Choroid plexus epithelial cell (primary cell): ENCODE measurements at regions not wholly inside any gene's neighbourhood (a gene's known extent, or its start where the extent isn't known, plus 50 kb on each side); places are given as distances from the start of the nearest gene placed in this dataset.

Source experiments
- DNase-seq: peaks from one replicate; pipeline ENCODE4 v3.0.0-alpha.2; 2010; ENCODE audit warnings: low read depth
- H3K4me3 ChIP-seq: 2 replicates; pipeline ENCODE4 v1.5.1; 2011; ENCODE audit warnings: low read depth, mild to moderate bottlenecking, control low read depth, low read length, moderate library complexity
- CTCF ChIP-seq: conservative IDR thresholded peaks from 2 replicates; pipeline ENCODE4 v1.5.1; 2011; ENCODE audit warnings: low read depth, mild to moderate bottlenecking, control low read depth, inconsistent platforms, low read length, moderate library complexity

- no peak for TF ChIP-seq CTCF
- peak; percentile 17 for DNase-seq
- H3K4me3 ChIP-seq = no peak overlapping the region
Measured at GRCh38 chr10:62640411-62640810, 164.1 kb upstream of the ADO start.

- no peak overlapping the region for H3K4me3 ChIP-seq
- no peak for DNase-seq
- TF ChIP-seq CTCF = no peak
Measured at GRCh38 chr10:62643606-62644587, 160.6 kb upstream of the ADO start.

GRCh38 chr10:62647375-62648092 lies 157.0 kb upstream of the ADO start:
- no peak overlapping the region for H3K4me3 ChIP-seq
- TF ChIP-seq CTCF = no peak
- no peak for DNase-seq

GRCh38 chr10:62648921-62649320 lies 155.6 kb upstream of the ADO start:
- no peak for TF ChIP-seq CTCF
- DNase-seq = no peak
- H3K4me3 ChIP-seq = no peak overlapping the region

GRCh38 chr10:62650411-62650810 lies 154.1 kb upstream of the ADO start:
- TF ChIP-seq CTCF = no peak
- no peak overlapping the region for H3K4me3 ChIP-seq
- DNase-seq = no peak

- no peak for DNase-seq
- H3K4me3 ChIP-seq = no peak overlapping the region
- TF ChIP-seq CTCF = no peak
Measured at GRCh38 chr10:62651341-62651740, 153.2 kb upstream of the ADO start.
